H1 (cell line): ENCODE measurements at regions not wholly inside any gene's neighbourhood (a gene's known extent, or its start where the extent isn't known, plus 50 kb on each side); places are given as distances from the start of the nearest gene placed in this dataset.

ENCODE experiments used
- CTCF ChIA-PET: fragments of 300-600 bp; sonication (Branson Sonifier 250); formaldehyde crosslinking; loops from one replicate; lab custom pipeline; 2021; ENCODE audit not compliant: partially characterized antibody; lab: Charles Lee
- POLR2A ChIA-PET: fragments of 300-600 bp; sonication (Branson Sonifier 250); formaldehyde crosslinking; loops from one replicate; lab custom pipeline; 2021; ENCODE audit warnings: inconsistent platforms; ENCODE audit not compliant: partially characterized antibody; lab: Charles Lee
- DNase-seq, 2 experiments: peaks; one replicate each; pipeline versions ENCODE4 v3.0.0 to v3.0.0-alpha.2; 2010 to 2022; ENCODE audit warnings: low spot score in 2 of 2, low read depth in 1 of 2, mixed read lengths in 1 of 2
- FAIRE-seq: peaks from 2 replicates; lab custom pipeline; 2011; peaks lifted over from hg19 to GRCh38; lab: Jason Lieb, UNC
- H2AFZ ChIP-seq: 2 replicates; pipeline ENCODE4 v1.8.1; 2012; ENCODE audit warnings: low read length, inconsistent platforms
- H2AK5ac ChIP-seq: 2 replicates; pipeline ENCODE4 v1.6.1; 2013; ENCODE audit warnings: low read depth, low read length
- H2BK120ac ChIP-seq: replicated peaks from 2 replicates; pipeline ENCODE3; 2013; ENCODE audit warnings: low read depth, low read length, inconsistent platforms
- H2BK12ac ChIP-seq: 2 replicates; pipeline ENCODE4 v1.6.1; 2013; ENCODE audit warnings: low read depth, low read length
- H2BK15ac ChIP-seq: 2 replicates; pipeline ENCODE4 v1.6.1; 2013; ENCODE audit warnings: low read length
- H2BK20ac ChIP-seq: 2 replicates; pipeline ENCODE4 v1.6.1; 2013; ENCODE audit warnings: low read length
- H2BK5ac ChIP-seq: 2 replicates; pipeline ENCODE4 v1.6.1; 2013; ENCODE audit warnings: low read depth, low read length
- H3K14ac ChIP-seq: 2 replicates; pipeline ENCODE4 v1.6.1; 2013; ENCODE audit warnings: inconsistent platforms; ENCODE audit not compliant: insufficient read length
- H3K18ac ChIP-seq: 2 replicates; pipeline ENCODE4 v1.6.1; 2013; ENCODE audit warnings: low read length; ENCODE audit errors: extremely low read depth
- H3K23ac ChIP-seq: 2 replicates; pipeline ENCODE4 v1.6.1; 2013; ENCODE audit warnings: inconsistent platforms; ENCODE audit not compliant: insufficient read length
- H3K23me2 ChIP-seq: 2 replicates; pipeline ENCODE4 v1.6.1; 2013; ENCODE audit warnings: low read depth, low read length
- H3K27ac ChIP-seq: 2 replicates; pipeline ENCODE4 v1.6.1; 2011; ENCODE audit warnings: low read depth, low read length, inconsistent platforms
- H3K27me3 ChIP-seq, 4 experiments: replicated peaks in 1 of 4; 1 replicate in 1 of 4; 2 replicates in 3 of 4; pipeline versions ENCODE4 v1.6.1 to v1.8.1; 2011 to 2013; ENCODE audit warnings: low read length in 3 of 4, mild to moderate bottlenecking in 3 of 4, inconsistent platforms in 2 of 4, mixed read lengths in 2 of 4, moderate library complexity in 1 of 4; ENCODE audit not compliant: control insufficient read depth in 3 of 4, insufficient read depth in 3 of 4; ENCODE audit errors: extremely low read depth in 1 of 4
- H3K36me3 ChIP-seq, 4 experiments: 2 replicates each; pipeline versions ENCODE4 v1.6.1 to v1.8.1; 2011 to 2013; ENCODE audit warnings: mild to moderate bottlenecking in 4 of 4, low read length in 3 of 4, moderate library complexity in 2 of 4, control low read depth in 1 of 4, inconsistent platforms in 1 of 4; ENCODE audit not compliant: insufficient read depth in 4 of 4, control insufficient read depth in 2 of 4
- H3K4ac ChIP-seq: replicated peaks from 2 replicates; pipeline ENCODE3; 2013; ENCODE audit warnings: low read length, low read depth, mixed read lengths, inconsistent platforms; ENCODE audit not compliant: insufficient read length
- H3K4me1 ChIP-seq, 4 experiments: replicated peaks in 1 of 4; 1 replicate in 1 of 4; 2 replicates in 3 of 4; pipeline versions ENCODE4 v1.6.1 to v1.8.1; 2011 to 2013; ENCODE audit warnings: low read length in 3 of 4, inconsistent platforms in 2 of 4, mixed read lengths in 1 of 4; ENCODE audit not compliant: insufficient read depth in 4 of 4, control insufficient read depth in 3 of 4
- H3K4me2 ChIP-seq, 2 experiments: 2 replicates each; pipeline versions ENCODE4 v1.6.1 to v1.8.1; 2011 to 2013; ENCODE audit warnings: low read depth in 2 of 2, low read length in 2 of 2, control low read depth in 1 of 2, inconsistent platforms in 1 of 2, mild to moderate bottlenecking in 1 of 2; ENCODE audit not compliant: insufficient read depth in 1 of 2
- H3K4me3 ChIP-seq, 4 experiments: fragments of 200-600, 300-600 bp in 1 of 4; sonication (generic), shearing (Covaris generic), sonication (Bioruptor Twin) in 1 of 4; 2 replicates each; pipeline versions ENCODE4 v1.5.1 to v1.8.1; 2011 to 2016; ENCODE audit warnings: low read length in 4 of 4, low read depth in 3 of 4, control low read depth in 2 of 4, inconsistent platforms in 2 of 4, mild to moderate bottlenecking in 2 of 4, mixed read lengths in 1 of 4, moderate library complexity in 1 of 4; ENCODE audit not compliant: insufficient read depth in 2 of 4; ENCODE audit errors: extremely low read depth in 1 of 4
- H3K56ac ChIP-seq: replicated peaks from 2 replicates; pipeline ENCODE3; 2013; ENCODE audit warnings: low read depth, mild to moderate bottlenecking, mixed read lengths, low read length, inconsistent platforms; ENCODE audit not compliant: insufficient read length
- H3K79me1 ChIP-seq: 2 replicates; pipeline ENCODE4 v1.6.1; 2013; ENCODE audit warnings: low read depth, low read length, control low read depth
- H3K79me2 ChIP-seq, 2 experiments: 2 replicates each; pipeline versions ENCODE4 v1.6.1 to v1.8.1; 2012 to 2013; ENCODE audit warnings: low read length in 2 of 2, mild to moderate bottlenecking in 2 of 2, inconsistent platforms in 1 of 2; ENCODE audit not compliant: insufficient read depth in 2 of 2, control insufficient read depth in 1 of 2
- H3K9ac ChIP-seq, 4 experiments: replicated peaks in 1 of 4; 1 replicate in 1 of 4; 2 replicates in 3 of 4; pipeline versions ENCODE4 v1.6.1 to v1.8.1; 2011 to 2013; ENCODE audit warnings: low read depth in 3 of 4, low read length in 3 of 4, control low read depth in 2 of 4, mild to moderate bottlenecking in 2 of 4, moderate library complexity in 2 of 4, inconsistent platforms in 1 of 4; ENCODE audit errors: extremely low read depth in 1 of 4
- H3K9me3 ChIP-seq, 2 experiments: 2 replicates each; pipeline versions ENCODE4 v1.6.1 to v1.8.1; 2012 to 2013; ENCODE audit warnings: mild to moderate bottlenecking in 2 of 2, moderate library complexity in 2 of 2, control low read depth in 1 of 2, inconsistent platforms in 1 of 2, low read depth in 1 of 2, low read length in 1 of 2, mixed read lengths in 1 of 2; ENCODE audit not compliant: insufficient read depth in 2 of 2
- H4K20me1 ChIP-seq, 2 experiments: replicated peaks in 1 of 2; 2 replicates each; pipeline versions ENCODE3 to v1.8.1; 2011 to 2013; ENCODE audit warnings: inconsistent platforms in 2 of 2, low read length in 2 of 2, mild to moderate bottlenecking in 1 of 2; ENCODE audit not compliant: insufficient read depth in 2 of 2, control insufficient read depth in 1 of 2
- H4K5ac ChIP-seq: 2 replicates; pipeline ENCODE4 v1.6.1; 2013; ENCODE audit warnings: low read length, low read depth, mixed read lengths, inconsistent platforms; ENCODE audit not compliant: insufficient read length
- H4K8ac ChIP-seq: 2 replicates; pipeline ENCODE4 v1.8.0; 2013; ENCODE audit warnings: mild to moderate bottlenecking, moderate library complexity, low read length, inconsistent platforms; ENCODE audit not compliant: insufficient read depth; ENCODE audit errors: extremely low read depth
- H4K91ac ChIP-seq: replicated peaks from 2 replicates; pipeline ENCODE3; 2013; ENCODE audit warnings: low read length, mixed read lengths, inconsistent platforms; ENCODE audit not compliant: insufficient read length
- ASH2L ChIP-seq: fragments of 200-600, 300-600 bp; sonication (generic); IDR thresholded peaks from one replicate; pipeline ENCODE4 v1.7.1; 2017; ENCODE audit warnings: low read length
- EGR1 ChIP-seq: IDR thresholded peaks from 2 replicates; pipeline ENCODE4 v1.6.1; 2011; ENCODE audit warnings: low read depth, low read length, borderline replicate concordance
- POLR2A ChIP-seq, 2 experiments: IDR thresholded peaks; 1 replicate in 1 of 2; 2 replicates in 1 of 2; pipeline ENCODE4 v1.6.1; 2011; ENCODE audit warnings: low read depth in 2 of 2, low read length in 2 of 2, mild to moderate bottlenecking in 2 of 2; ENCODE audit errors: control extremely low read depth in 1 of 2
- SP1 ChIP-seq: IDR thresholded peaks from 2 replicates; pipeline ENCODE4 v1.6.1; 2011; ENCODE audit warnings: low read depth, low read length
- WGBS, 2 experiments: shearing (Covaris generic) in 1 of 2; methylation state at CpG; one replicate each; pipeline versions ENCODE4 v1.1.6 to v1.1.7; 2013 to 2015; ENCODE audit warnings: low lambda C conversion rate in 2 of 2, mixed read lengths in 2 of 2, inconsistent platforms in 1 of 2, low coverage in 1 of 2, missing lambda C conversion rate in 1 of 2; ENCODE audit not compliant: insufficient replicate concordance in 2 of 2, insufficient coverage in 1 of 2, insufficient read length in 1 of 2; ENCODE audit errors: extremely low coverage in 1 of 2, missing lambda C conversion rate in 1 of 2; 5-methylcytosine and 5-hydroxymethylcytosine counted together

DNA sequence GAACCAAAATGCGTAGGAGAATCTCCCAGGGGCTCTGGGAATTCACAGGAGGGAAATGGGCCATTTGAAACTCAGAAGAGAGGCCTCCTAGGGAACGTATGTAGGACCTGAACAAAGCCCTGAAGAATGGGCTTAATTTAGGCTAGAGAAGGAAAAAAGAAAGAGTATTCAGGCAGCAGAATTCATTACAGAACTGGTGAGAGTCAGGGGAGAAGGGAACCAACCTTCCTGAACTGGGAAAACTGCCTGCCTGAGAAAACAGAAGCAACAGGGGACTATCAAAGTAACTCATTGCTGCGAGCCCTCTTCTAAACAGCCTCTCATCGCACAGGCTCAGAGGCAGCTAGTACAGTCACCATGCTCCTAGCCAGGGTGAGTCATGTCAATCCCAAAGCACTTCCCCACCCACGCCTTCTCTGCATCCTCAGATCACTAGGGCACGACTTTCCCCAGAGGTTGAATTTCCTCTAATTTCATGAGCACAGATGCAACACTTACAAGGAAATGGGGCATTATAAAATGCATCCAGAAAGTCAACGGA is 98.1 kb downstream of the ADSS2 start:
- peak overlapping the region; percentile 44 for H4K5ac ChIP-seq
- FAIRE-seq (no peak), DNase-seq (peak in 1 of 2 experiments; percentile 25)
- H3K23me2 ChIP-seq = no peaks in the 10 kb centered on the region
- peak overlapping the region; percentile 79 for H3K27ac ChIP-seq
- peak overlapping the region; percentile 77 for H2BK20ac ChIP-seq
- no peak overlapping the region for H3K14ac ChIP-seq
- no peaks in the 10 kb centered on the region for H3K27me3 ChIP-seq
- H2BK15ac ChIP-seq = no peak overlapping the region
- H3K9me3 ChIP-seq = no peaks in the 10 kb centered on the region
- peak overlapping the region in 1 of 4 experiments; percentile 12; a peak in 1 of 8 replicates for H3K4me3 ChIP-seq
- no peak overlapping the region for H2AK5ac ChIP-seq
- H2BK120ac ChIP-seq = peak overlapping the region; percentile 88
- peak overlapping the region; percentile 98 for H2BK5ac ChIP-seq
- 15% methylated on average over 7 of the region's 7 CpGs; no CpG with 5 or more reads in 1 of the 2 experiments for WGBS, 2 experiments
- peak overlapping the region; percentile 50 for H3K56ac ChIP-seq
- peaks cover 0 to 20% (median 17%) of the 10 kb centered on the region in 4 experiments; a peak in 6 of 7 replicates for H3K4me1 ChIP-seq
- no peak overlapping the region for H3K23ac ChIP-seq
- peak overlapping the region; percentile 98 for H3K18ac ChIP-seq
- H2BK12ac ChIP-seq = peak overlapping the region; percentile 91
- 0 out of 7 replicates have a peak overlapping the region, but pooled peaks of 1 of the 4 experiments have one; percentile 6 for H3K9ac ChIP-seq
- peak overlapping the region; percentile 9 for H4K91ac ChIP-seq
- no peaks in the 10 kb centered on the region for H3K79me2 ChIP-seq
- peak overlapping the region; percentile 6 to 49 for H3K4me2 ChIP-seq
- H3K36me3 ChIP-seq = no peaks in the 10 kb centered on the region
- peak overlapping the region; percentile 71 for H3K4ac ChIP-seq
- H4K20me1 ChIP-seq = no peaks in the 10 kb centered on the region
- H4K8ac ChIP-seq = no peak overlapping the region
- CTCF ChIA-PET = no interaction called here
- no peak overlapping the region for H2AFZ ChIP-seq
- H3K79me1 ChIP-seq = no peaks in the 10 kb centered on the region
- POLR2A ChIA-PET = interaction anchor here (0.6 to 1.5 kb wide), 4 partner anchors 8 to 61 kb away, joined by 3 to 4 read pairs (median 4); no protein-coding TSS in a partner anchor
- TF ChIP-seq ASH2L = peak; percentile 62
- peak; percentile 56 to 70 for TF ChIP-seq POLR2A (IDR thresholded peaks at IDR 0.05; ENCODE audit: control extremely low read depth in 1 of 2, low read depth in 2 of 2, low read length in 2 of 2)
- TF ChIP-seq SP1 = peak; percentile 49; the same call in 1 of the 2 replicates
- TF ChIP-seq EGR1 = peak; percentile 80
